K562 (cell line): ENCODE measurements at regions not wholly inside any gene's neighbourhood (a gene's known extent, or its start where the extent isn't known, plus 50 kb on each side); places are given as distances from the start of the nearest gene placed in this dataset.

ENCODE experiments used
- ATAC-seq: fragments of 200-7000 bp; cut with Tn5 transposase; 3 replicates; pipeline ENCODE4 v1.9.1; 2020; ENCODE audit warnings: moderate library complexity
- BruUV-seq: library from RNA; stranded (reverse); fragments of 400-500 nt; replicated peaks from 2 replicates; lab custom pipeline; 2021; lab: Mats Ljungman, UMichigan
- CTCF ChIA-PET: fragments of 300-600 bp; formaldehyde crosslinking; extraction: SDS; loops from one replicate; lab custom pipeline; 2021; ENCODE audit warnings: low intra/inter-chr PET ratio; lab: Yijun Ruan, JAX
- POLR2A ChIA-PET: fragments of 300-600, 350-650 bp; sonication (Branson Sonifier 250); formaldehyde crosslinking; extraction: SDS; loops from one replicate; lab custom pipeline; 2021; ENCODE audit warnings: antibody characterized with exemption, inconsistent platforms; lab: Yijun Ruan, JAX
- DNase-seq, 4 experiments: peaks; one replicate each; pipeline versions ENCODE4 v3.0.0 to v3.0.0-alpha.2; 2011 to 2018; ENCODE audit warnings: low spot score in 3 of 4, mixed read lengths in 3 of 4; ENCODE audit errors: extremely low read depth in 1 of 4
- FAIRE-seq: peaks from 2 replicates; lab custom pipeline; 2011; peaks lifted over from hg19 to GRCh38; lab: Jason Lieb, UNC
- H2AFZ ChIP-seq: 2 replicates; pipeline ENCODE4 v1.6.0; 2011; ENCODE audit warnings: low read depth, low read length, control low read depth, inconsistent platforms
- H3K27ac ChIP-seq: fragments of 200-600 bp; 3 replicates; pipeline ENCODE4 v1.8.0; 2011; ENCODE audit warnings: low read depth, mild to moderate bottlenecking, control low read depth, inconsistent platforms, low read length, moderate library complexity, mixed read lengths; ENCODE audit errors: extremely low read depth
- H3K27me3 ChIP-seq, 2 experiments: fragments of 300-600 bp in 1 of 2; 2 replicates in 1 of 2; 3 replicates in 1 of 2; pipeline versions ENCODE4 v1.6.0 to v1.8.0; 2011; ENCODE audit warnings: inconsistent platforms in 2 of 2, low read length in 2 of 2, mild to moderate bottlenecking in 1 of 2, mixed read lengths in 1 of 2, moderate library complexity in 1 of 2; ENCODE audit not compliant: control insufficient read depth in 2 of 2, insufficient read depth in 2 of 2
- H3K36me3 ChIP-seq: fragments of 300-600 bp; 3 replicates; pipeline ENCODE4 v1.8.0; 2011; ENCODE audit warnings: mild to moderate bottlenecking, low read length, inconsistent platforms; ENCODE audit not compliant: control insufficient read depth, insufficient read depth
- H3K4me1 ChIP-seq, 2 experiments: fragments of 200-600 bp in 1 of 2; replicated peaks in 1 of 2; 2 replicates in 1 of 2; 3 replicates in 1 of 2; pipeline versions ENCODE4 v1.5.1 to v1.8.0; 2011; ENCODE audit warnings: inconsistent platforms in 2 of 2, low read length in 2 of 2, mild to moderate bottlenecking in 1 of 2, mixed read lengths in 1 of 2, moderate library complexity in 1 of 2; ENCODE audit not compliant: control insufficient read depth in 2 of 2, insufficient read depth in 2 of 2
- H3K4me2 ChIP-seq: 2 replicates; pipeline ENCODE4 v1.6.1; 2011; ENCODE audit warnings: low read length, control low read depth, inconsistent platforms, mixed read lengths; ENCODE audit not compliant: insufficient read depth
- H3K4me3 ChIP-seq: fragments of 200-600 bp; sonication (generic), shearing (Covaris generic); 2 replicates; pipeline ENCODE4 v1.5.1; 2016; ENCODE audit warnings: control low read depth, inconsistent platforms
- H3K79me2 ChIP-seq: fragments of 200-600 bp; 3 replicates; pipeline ENCODE4 v1.8.0; 2011; ENCODE audit warnings: low read length, inconsistent platforms; ENCODE audit not compliant: control insufficient read depth, insufficient read depth
- H3K9ac ChIP-seq, 2 experiments: 2 replicates each; pipeline versions ENCODE4 v1.6.0 to v1.6.1; 2011; ENCODE audit warnings: low read depth in 2 of 2, low read length in 2 of 2, control low read depth in 1 of 2, inconsistent platforms in 1 of 2, mild to moderate bottlenecking in 1 of 2, mixed read lengths in 1 of 2; ENCODE audit not compliant: insufficient read depth in 1 of 2
- H3K9me1 ChIP-seq: one replicate; pipeline ENCODE4 v1.6.0; 2011; ENCODE audit warnings: inconsistent platforms, mild to moderate bottlenecking, low read length, moderate library complexity; ENCODE audit not compliant: control insufficient read depth, insufficient read depth
- H3K9me3 ChIP-seq: replicated peaks from 2 replicates; pipeline ENCODE4 v1.5.1; 2011; ENCODE audit warnings: low read depth, low read length, inconsistent platforms; ENCODE audit not compliant: control insufficient read depth, insufficient read depth
- H4K20me1 ChIP-seq: replicated peaks from 2 replicates; pipeline ENCODE4 v1.6.1; 2011; ENCODE audit warnings: low read length, inconsistent platforms, mixed read lengths; ENCODE audit not compliant: control insufficient read depth, insufficient read depth
- ATF6 ChIP-seq: sonication (generic); formaldehyde crosslinking; IDR thresholded peaks from 2 replicates; pipeline ENCODE4 v1.4.0; 2020; ENCODE audit warnings: mild to moderate bottlenecking, missing genetic modification reagents
- EHMT2 ChIP-seq: fragments of 450-650 bp; IDR thresholded peaks from 2 replicates; pipeline ENCODE4 v1.6.1; 2018; ENCODE audit warnings: antibody characterized with exemption
- ESRRB ChIP-seq: fragments of 250-450 bp; sonication (Bioruptor Pico); IDR thresholded peaks from 2 replicates; pipeline ENCODE4 v1.5.0; 2020; ENCODE audit warnings: mild to moderate bottlenecking, moderate library complexity, borderline replicate concordance
- IRF1 ChIP-seq: sonication (generic); formaldehyde crosslinking; IDR thresholded peaks from 2 replicates; pipeline ENCODE4 v1.8.0; 2022; ENCODE audit warnings: missing genetic modification reagents, mild to moderate bottlenecking, borderline replicate concordance
- NONO ChIP-seq, 2 experiments: fragments of 200-400 bp in 1 of 2; fragments of 450-650 bp in 1 of 2; formaldehyde crosslinking in 1 of 2; IDR thresholded peaks; 2 replicates each; pipeline ENCODE4 v1.6.1; 2017; ENCODE audit warnings: low read depth in 2 of 2, mild to moderate bottlenecking in 2 of 2, moderate library complexity in 2 of 2, low read length in 1 of 2
- RBM22 ChIP-seq: fragments of 200-400 bp; formaldehyde crosslinking; IDR thresholded peaks from 2 replicates; pipeline ENCODE4 v1.6.1; 2018; ENCODE audit warnings: low read length, low read depth; ENCODE audit not compliant: poor library complexity, severe bottlenecking
- RBM25 ChIP-seq: fragments of 200-400 bp; formaldehyde crosslinking; IDR thresholded peaks from 2 replicates; pipeline ENCODE4 v1.6.1; 2018; ENCODE audit warnings: low read length, low read depth, moderate library complexity; ENCODE audit not compliant: severe bottlenecking
- ZBTB40 ChIP-seq, 2 experiments: fragments of 450-650 bp in 1 of 2; sonication (generic) in 1 of 2; formaldehyde crosslinking in 1 of 2; IDR thresholded peaks; 2 replicates each; pipeline versions ENCODE4 v1.7.1 to v1.9.0; 2016 to 2022; ENCODE audit warnings: inconsistent platforms in 1 of 2, mild to moderate bottlenecking in 1 of 2, missing genetic modification reagents in 1 of 2
- WGBS: fragments of 100-300 bp; shearing (Covaris generic); methylation state at CpG from one replicate; pipeline ENCODE4 v1.1.6; 2016; ENCODE audit warnings: low coverage, mixed read lengths; ENCODE audit not compliant: insufficient coverage; ENCODE audit errors: missing lambda C conversion rate; 5-methylcytosine and 5-hydroxymethylcytosine counted together
- in situ Hi-C: fragments of 300-500 bp; cut with MboI; formaldehyde crosslinking; loops from 4 replicates; pipeline ENCODE4 v1.15.0; 2018; ENCODE audit warnings: inconsistent platforms, mixed read lengths
- intact Hi-C: fragments of 100-400 bp; cut with micrococcal nuclease; formaldehyde crosslinking; loops from 2 replicates; pipeline ENCODE4 v1.14.2; 2022

DNA sequence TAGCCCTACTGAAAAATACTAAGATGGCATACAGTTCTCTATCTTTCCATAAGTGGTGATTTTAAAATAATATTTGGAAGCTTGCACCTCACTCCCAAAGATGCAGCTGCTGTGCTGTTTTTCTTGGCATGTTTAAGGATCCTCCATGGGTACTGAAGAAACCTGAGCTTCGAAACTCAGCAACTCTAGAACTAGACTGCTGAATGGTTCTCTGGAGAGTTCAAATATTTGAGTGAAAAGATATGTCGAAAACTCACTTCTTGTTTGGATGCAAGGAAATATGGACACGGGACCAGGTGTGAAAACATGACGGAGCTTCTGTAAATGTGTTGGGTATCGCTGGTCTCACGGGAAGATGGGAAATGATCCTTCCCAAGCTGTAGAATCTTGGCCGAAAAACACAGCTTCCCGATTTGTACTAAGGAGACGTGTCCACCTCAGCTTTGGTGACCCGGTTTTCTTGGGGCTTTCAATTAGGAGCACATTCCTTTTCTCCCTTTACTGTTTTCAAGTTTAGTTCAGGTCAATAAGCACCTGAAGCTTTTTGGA lies 543.8 kb upstream of the NRP1 start:
- ATAC-seq (no peak), FAIRE-seq (no peak), DNase-seq (no peak)
- ChIA-PET CTCF (no interaction called here), POLR2A (interaction anchor here (0.7 kb wide), 1 partner anchor 73 kb away, joined by 3 read pairs; no protein-coding TSS in a partner anchor)
- TF ChIP-seq ZBTB40 (IDR thresholded peaks at IDR 0.05) (no peak), ZBTB40 (CRISPR knock-in tag; IDR thresholded peaks at IDR 0.05) (no peak), IRF1 (CRISPR knock-in tag) (no peak), RBM25 (no peak), RBM22 (no peak), NONO (IDR thresholded peaks at IDR 0.05; ENCODE audit: low read depth in 2 of 2, low read length in 1 of 2) (no peak), EHMT2 (no peak), ESRRB (CRISPR knock-in tag) (no peak), ATF6 (CRISPR knock-in tag) (no peak)
- under 1% methylated on average over 10 of the region's 10 CpGs for WGBS
- no peaks in the 10 kb centered on the region for H3K79me2 ChIP-seq
- H4K20me1 ChIP-seq, result no peaks in the 10 kb centered on the region
- no TSS peak for BruUV-seq
- H2AFZ ChIP-seq, result no peak overlapping the region
- intact Hi-C loops (no loop called here), in situ Hi-C loops (no loop called here)
- no peak overlapping the region for H3K27ac ChIP-seq
- H3K4me1 ChIP-seq, result no peaks in the 10 kb centered on the region
- H3K4me2 ChIP-seq, result no peak overlapping the region
- H3K9ac ChIP-seq, result no peak overlapping the region
- no peak overlapping the region for H3K4me3 ChIP-seq
- H3K27me3 ChIP-seq, result no peaks in the 10 kb centered on the region; a peak in 1 of 5 replicates
- no peaks in the 10 kb centered on the region for H3K9me1 ChIP-seq
- no peaks in the 10 kb centered on the region for H3K36me3 ChIP-seq
- H3K9me3 ChIP-seq, result no peaks in the 10 kb centered on the region
